ENCODE measurements at regions not wholly inside any gene's neighbourhood (a gene's known extent, or its start where the extent isn't known, plus 50 kb on each side); places are given as distances from the start of the nearest gene placed in this dataset.
"Not testable (repeated sequence)": the region's sequence is repeated elsewhere in the genome, so short reads cannot be mapped to it uniquely, and the experiment has no call there.

DNA sequence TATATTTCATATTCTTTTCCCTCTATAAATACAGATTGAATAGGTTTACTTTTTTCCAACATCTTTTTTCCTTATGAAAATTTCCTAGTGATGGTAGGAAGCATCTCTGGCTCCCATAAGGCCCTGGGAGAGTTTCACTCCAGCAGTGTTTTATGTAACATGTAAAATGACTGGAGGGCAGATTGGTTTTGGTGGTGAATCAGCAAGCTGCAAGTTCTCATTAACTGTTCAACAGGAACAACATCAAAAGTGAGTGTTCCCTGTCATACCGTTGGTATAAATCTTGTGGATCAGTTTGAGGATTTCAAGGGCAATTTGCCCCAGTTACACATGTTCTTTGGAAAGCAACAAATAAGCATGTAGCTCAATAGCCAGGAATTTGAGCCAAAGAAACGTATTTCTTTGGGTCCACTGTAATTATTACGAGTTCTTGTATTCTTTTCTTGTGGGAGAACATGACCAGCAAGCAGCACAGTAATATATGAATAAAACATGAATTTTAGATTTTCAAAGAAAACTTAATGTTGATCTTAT, 345.7 kb downstream of the SV2B start:
- H3K4me1 Mint-ChIP-seq (ENCODE audit: unreplicated experiment) = no peaks in the 10 kb centered on the region
- H3K27ac Mint-ChIP-seq (ENCODE audit: unreplicated experiment) = no peak overlapping the region
- H3K4me3 Mint-ChIP-seq (ENCODE audit: unreplicated experiment) = no peak overlapping the region
- H3K9me3 Mint-ChIP-seq (ENCODE audit: unreplicated experiment) = no peaks in the 10 kb centered on the region
- TF ChIP-seq, protein P1, sequence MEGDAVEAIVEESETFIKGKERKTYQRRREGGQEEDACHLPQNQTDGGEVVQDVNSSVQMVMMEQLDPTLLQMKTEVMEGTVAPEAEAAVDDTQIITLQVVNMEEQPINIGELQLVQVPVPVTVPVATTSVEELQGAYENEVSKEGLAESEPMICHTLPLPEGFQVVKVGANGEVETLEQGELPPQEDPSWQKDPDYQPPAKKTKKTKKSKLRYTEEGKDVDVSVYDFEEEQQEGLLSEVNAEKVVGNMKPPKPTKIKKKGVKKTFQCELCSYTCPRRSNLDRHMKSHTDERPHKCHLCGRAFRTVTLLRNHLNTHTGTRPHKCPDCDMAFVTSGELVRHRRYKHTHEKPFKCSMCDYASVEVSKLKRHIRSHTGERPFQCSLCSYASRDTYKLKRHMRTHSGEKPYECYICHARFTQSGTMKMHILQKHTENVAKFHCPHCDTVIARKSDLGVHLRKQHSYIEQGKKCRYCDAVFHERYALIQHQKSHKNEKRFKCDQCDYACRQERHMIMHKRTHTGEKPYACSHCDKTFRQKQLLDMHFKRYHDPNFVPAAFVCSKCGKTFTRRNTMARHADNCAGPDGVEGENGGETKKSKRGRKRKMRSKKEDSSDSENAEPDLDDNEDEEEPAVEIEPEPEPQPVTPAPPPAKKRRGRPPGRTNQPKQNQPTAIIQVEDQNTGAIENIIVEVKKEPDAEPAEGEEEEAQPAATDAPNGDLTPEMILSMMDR (IDR thresholded peaks at IDR 0.05) = no peak
- DNase-seq (ENCODE audit: extremely low spot score, unreplicated experiment) = no peak
- H3K27me3 Mint-ChIP-seq (ENCODE audit: unreplicated experiment) = peaks cover 11% of the 10 kb centered on the region
- no peaks in the 10 kb centered on the region for H3K36me3 Mint-ChIP-seq (ENCODE audit: unreplicated experiment)

DNA sequence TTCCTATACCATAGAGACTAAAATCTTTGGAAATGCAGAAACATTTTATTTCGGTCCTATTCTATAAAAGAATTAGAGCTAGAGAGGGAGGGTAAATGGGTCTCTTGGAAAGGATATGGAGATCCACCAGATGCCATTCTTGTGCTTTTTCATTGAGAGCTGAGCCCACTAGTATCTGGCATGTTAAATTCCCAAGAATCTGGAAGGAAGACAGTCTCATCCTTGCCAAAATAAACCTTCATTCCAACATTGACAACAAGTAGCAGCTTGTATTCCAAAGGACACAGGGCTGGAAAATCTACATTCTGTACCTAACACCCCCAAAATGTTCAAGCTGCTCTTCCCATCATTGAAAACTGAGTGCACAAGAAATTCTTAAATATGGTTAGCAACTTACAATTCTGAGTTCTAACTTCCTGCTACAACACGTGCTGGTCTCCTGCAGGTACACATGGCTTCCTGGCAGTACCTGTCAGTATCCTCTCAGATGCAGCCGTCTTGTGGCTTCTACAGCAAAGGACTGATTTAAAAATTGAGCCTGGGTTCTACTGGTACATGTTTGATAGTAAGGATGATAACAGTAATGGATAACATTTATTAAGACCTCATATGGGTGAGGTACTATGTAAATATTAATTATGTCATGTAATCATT, 348.1 kb downstream of the SV2B start:
- DNase-seq (ENCODE audit: extremely low spot score, unreplicated experiment) = no peak
- H3K27me3 Mint-ChIP-seq (ENCODE audit: unreplicated experiment) = peaks cover 8% of the 10 kb centered on the region
- H3K36me3 Mint-ChIP-seq (ENCODE audit: unreplicated experiment) = no peaks in the 10 kb centered on the region
- H3K4me1 Mint-ChIP-seq (ENCODE audit: unreplicated experiment) = no peaks in the 10 kb centered on the region
- TF ChIP-seq, protein P1 (IDR thresholded peaks at IDR 0.05) = no peak
- peaks cover 8% of the 10 kb centered on the region for H3K9me3 Mint-ChIP-seq (ENCODE audit: unreplicated experiment)
- no peak overlapping the region for H3K27ac Mint-ChIP-seq (ENCODE audit: unreplicated experiment)
- H3K4me3 Mint-ChIP-seq (ENCODE audit: unreplicated experiment) = no peak overlapping the region

DNA sequence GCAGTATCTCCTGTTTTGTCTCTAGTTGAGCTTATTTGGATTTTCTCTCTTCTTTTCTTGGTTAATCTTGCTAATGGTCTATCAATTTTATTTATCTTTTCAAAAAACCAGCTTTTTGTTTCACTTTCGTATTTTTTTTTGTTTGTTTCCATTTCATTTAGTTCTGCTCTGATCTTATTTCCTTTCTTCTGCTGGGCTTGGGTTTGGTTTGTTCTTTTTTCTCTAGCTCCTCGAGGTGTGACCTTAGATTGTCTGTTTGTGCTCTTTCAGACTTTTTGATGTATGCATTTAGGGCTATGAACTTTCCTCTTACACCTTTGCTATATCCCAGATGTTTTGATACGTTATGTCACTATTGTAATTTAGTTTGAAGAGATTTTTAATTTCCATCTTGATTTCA, 353.3 kb downstream of the SV2B start:
- H3K4me1 Mint-ChIP-seq (ENCODE audit: unreplicated experiment); H3K4me3 Mint-ChIP-seq (ENCODE audit: unreplicated experiment); H3K27ac Mint-ChIP-seq (ENCODE audit: unreplicated experiment); DNase-seq (ENCODE audit: extremely low spot score, unreplicated experiment); H3K36me3 Mint-ChIP-seq (ENCODE audit: unreplicated experiment); H3K27me3 Mint-ChIP-seq (ENCODE audit: unreplicated experiment): not testable (repeated sequence)
- H3K9me3 Mint-ChIP-seq (ENCODE audit: unreplicated experiment) = peaks cover 24% of the 10 kb centered on the region

DNA sequence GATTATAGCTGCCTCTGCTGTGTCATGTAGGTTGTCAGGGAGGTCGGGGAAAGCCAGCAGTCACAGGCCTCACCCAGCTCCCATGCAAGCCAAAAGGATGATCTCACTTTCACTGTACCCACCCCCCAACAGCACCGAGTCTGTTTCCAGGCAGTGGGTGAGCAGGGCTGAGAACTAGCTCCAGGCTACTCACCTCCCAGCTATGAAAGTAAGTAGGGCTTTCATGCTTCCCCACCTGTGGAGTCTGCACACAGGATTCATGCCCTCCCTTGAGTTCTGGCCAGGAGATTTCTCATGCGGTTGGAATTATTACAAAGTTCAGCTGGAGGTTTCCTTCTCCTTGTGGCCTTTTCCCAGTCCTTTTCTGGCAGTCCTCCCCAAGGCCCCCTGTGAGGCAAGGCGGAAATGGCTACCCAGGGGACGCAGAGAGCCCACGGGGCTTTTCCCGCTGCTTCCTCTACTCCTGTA, 356.2 kb downstream of the SV2B start:
- no peaks in the 10 kb centered on the region for H3K36me3 Mint-ChIP-seq (ENCODE audit: unreplicated experiment)
- H3K4me3 Mint-ChIP-seq (ENCODE audit: unreplicated experiment) = no peak overlapping the region
- no peak for DNase-seq (ENCODE audit: extremely low spot score, unreplicated experiment)
- H3K27ac Mint-ChIP-seq (ENCODE audit: unreplicated experiment) = no peak overlapping the region
- no peaks in the 10 kb centered on the region for H3K27me3 Mint-ChIP-seq (ENCODE audit: unreplicated experiment)
- peaks cover 24% of the 10 kb centered on the region for H3K9me3 Mint-ChIP-seq (ENCODE audit: unreplicated experiment)
- TF ChIP-seq, protein P1 (IDR thresholded peaks at IDR 0.05) = no peak
- no peaks in the 10 kb centered on the region for H3K4me1 Mint-ChIP-seq (ENCODE audit: unreplicated experiment)

DNA sequence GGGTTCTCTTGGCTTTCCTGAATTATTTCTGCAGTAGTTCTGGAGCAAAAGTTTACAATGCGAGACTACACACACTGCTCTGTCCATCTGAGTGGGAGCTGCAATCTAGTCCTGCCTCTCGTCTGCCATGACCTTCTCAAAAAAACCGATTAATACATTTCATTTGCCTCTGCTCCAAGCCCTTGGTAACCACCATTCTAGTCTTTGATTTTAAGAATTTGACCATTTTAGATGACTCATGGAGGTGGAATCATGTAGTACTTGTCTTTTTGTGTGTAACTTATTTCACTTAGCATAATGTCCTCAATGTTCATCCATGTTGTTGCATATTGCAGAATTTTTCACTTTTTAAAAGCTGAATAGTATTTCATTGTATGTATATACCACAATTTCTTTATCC, 356.9 kb downstream of the SV2B start:
- no peaks in the 10 kb centered on the region for H3K27me3 Mint-ChIP-seq (ENCODE audit: unreplicated experiment)
- DNase-seq (ENCODE audit: extremely low spot score, unreplicated experiment) = no peak
- no peak overlapping the region for H3K4me3 Mint-ChIP-seq (ENCODE audit: unreplicated experiment)
- H3K4me1 Mint-ChIP-seq (ENCODE audit: unreplicated experiment) = no peaks in the 10 kb centered on the region
- no peak overlapping the region for H3K27ac Mint-ChIP-seq (ENCODE audit: unreplicated experiment)
- peaks cover 22% of the 10 kb centered on the region for H3K9me3 Mint-ChIP-seq (ENCODE audit: unreplicated experiment)
- TF ChIP-seq, protein P1 (IDR thresholded peaks at IDR 0.05) = no peak
- H3K36me3 Mint-ChIP-seq (ENCODE audit: unreplicated experiment) = no peaks in the 10 kb centered on the region
